Activated CD8-positive, alpha-beta memory T cell treated with anti-CD3 and anti-CD28 coated beads for 24 hours (primary cell): ENCODE measurements at regions not wholly inside any gene's neighbourhood (a gene's known extent, or its start where the extent isn't known, plus 50 kb on each side); places are given as distances from the start of the nearest gene placed in this dataset.

ENCODE experiments used
- DNase-seq: peaks from one replicate; pipeline ENCODE4 v3.0.0-alpha.2; 2020

- DNase-seq, result no peak
Observed at GRCh38 chr16:5873221-5873620, 775.6 kb upstream of the EEF2KMT start.

GRCh38 chr16:5870886-5871691, 773.5 kb upstream of the EEF2KMT start:
- DNase-seq, result no peak

DNA sequence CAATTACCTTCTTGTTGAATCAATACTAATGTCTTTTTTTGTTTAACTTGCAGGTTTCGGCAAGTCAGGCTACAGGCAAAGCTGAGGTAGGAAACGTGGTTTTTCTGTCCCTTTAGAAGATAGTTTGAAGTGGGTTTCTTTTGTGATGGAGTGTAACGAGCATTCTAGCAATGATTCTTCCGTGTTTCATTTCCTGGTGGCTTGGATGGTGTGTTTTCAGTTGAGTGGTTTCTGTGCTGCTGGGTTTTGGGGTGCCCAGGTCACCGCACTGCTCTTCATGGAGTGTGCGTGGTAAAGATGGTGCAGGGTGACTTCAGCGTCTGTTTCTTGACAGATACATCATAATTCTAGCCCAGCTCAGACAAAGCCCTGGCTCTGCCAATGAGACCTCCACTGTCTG, 769.7 kb upstream of the EEF2KMT start:
- DNase-seq, result no peak

GRCh38 chr16:5865236-5865635, 767.6 kb upstream of the EEF2KMT start:
- no peak for DNase-seq

GRCh38 chr16:5863071-5863606, 765.5 kb upstream of the EEF2KMT start:
- DNase-seq, result no peak

- DNase-seq, result no peak
Observed at GRCh38 chr16:5862103-5862840, 764.7 kb upstream of the EEF2KMT start.

- DNase-seq, result no peak
Observed at GRCh38 chr16:5861241-5861640, 763.6 kb upstream of the EEF2KMT start.

DNA sequence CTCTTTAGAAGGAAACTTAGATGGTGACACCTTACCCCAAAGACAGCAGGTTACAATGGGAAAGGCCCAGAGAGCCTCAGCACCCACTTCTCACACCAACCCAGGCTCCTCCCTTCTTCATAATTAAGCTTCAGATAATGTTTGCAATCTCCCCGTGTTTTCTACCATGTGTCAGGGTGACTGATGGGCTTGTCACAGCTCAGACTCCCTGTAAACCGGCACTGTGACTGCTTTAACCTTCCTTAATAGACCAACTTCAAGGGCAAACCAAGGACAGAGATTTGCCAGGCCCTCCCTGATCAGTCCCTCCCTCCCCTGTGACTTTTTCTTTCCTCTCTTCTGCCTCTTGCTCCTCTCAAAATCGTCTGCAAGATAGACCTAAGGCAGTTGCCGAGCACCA, 760.6 kb upstream of the EEF2KMT start:
- no peak for DNase-seq

DNA sequence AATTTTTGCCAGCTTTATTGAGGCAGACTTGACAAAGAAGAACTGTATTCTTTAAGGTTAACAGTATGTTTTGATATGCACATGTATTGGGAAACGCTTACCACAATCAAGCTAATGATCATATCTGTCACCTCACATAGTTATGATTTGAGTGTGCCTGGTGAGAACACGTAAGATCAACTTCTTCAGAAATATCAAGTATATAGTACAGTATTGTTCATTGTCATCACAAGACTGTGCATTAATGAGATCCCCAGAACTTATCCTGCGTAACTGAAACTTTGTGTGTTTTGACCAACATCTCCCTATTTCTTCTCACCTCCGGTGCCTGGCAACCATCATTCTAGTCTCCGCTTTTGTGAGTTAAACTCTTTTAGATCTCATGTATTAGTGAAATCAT, 756.4 kb upstream of the EEF2KMT start:
- DNase-seq, result no peak

GRCh38 chr16:5852151-5852550, 754.6 kb upstream of the EEF2KMT start:
- DNase-seq, result no peak

- no peak for DNase-seq
Observed at GRCh38 chr16:5851393-5851982, 753.9 kb upstream of the EEF2KMT start.

- no peak for DNase-seq
Observed at GRCh38 chr16:5850632-5851392, 753.2 kb upstream of the EEF2KMT start.

DNA sequence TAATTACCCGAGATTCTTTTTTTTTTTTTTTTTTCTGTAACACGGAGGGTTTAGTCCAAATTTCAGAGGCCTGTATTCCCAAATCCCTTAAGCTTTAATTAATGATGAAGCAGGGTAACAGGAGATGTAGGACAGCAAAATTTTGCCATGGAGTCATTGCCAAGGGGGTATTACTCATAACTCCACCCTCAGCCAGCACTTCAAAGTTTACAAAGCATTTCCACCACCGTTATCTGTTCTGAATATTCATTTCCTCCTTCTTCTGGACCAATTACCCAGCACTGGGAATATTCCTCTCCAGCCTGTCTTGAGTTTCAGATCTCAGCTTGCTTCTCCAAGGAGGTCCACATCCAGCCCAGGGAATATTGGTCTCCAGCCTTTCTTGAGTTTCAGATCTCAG, 747.5 kb upstream of the EEF2KMT start:
- DNase-seq, result no peak

GRCh38 chr16:5841974-5842373, 744.4 kb upstream of the EEF2KMT start:
- no peak for DNase-seq

- DNase-seq, result no peak
Observed at GRCh38 chr16:5838725-5839124, 741.1 kb upstream of the EEF2KMT start.

- no peak for DNase-seq
Observed at GRCh38 chr16:5838071-5838470, 740.5 kb upstream of the EEF2KMT start.

DNA sequence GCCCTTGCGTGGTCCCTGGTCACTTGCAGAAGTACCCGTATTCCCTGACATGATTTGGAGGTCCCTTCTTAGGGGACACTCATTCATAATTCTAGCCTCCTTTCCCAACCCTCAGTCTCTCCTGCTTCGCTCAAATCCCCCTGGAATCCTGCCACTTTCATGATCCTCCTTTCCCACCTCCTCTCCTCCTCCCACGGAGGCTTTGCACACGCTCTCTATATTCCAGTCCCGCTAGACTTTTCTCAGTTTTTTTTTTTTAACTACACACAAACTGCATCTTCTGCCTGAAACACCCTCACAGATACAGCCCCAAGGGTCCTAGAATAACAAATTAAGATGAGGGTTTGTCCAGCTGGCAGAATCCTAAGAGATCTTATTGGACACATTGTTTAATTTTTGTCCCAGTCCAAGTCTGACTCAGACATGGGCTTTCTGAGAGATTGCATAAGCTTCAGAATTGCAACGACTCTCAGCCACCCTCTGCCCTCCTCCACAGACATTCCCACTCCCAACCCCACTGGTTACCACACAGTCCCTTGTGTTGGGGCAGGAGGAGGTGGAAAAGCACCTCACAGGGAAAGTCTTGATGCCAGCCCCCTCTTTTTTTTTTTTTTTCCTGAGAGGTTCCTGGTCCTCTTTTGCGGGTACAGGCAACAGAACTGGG, 739.5 kb upstream of the EEF2KMT start:
- DNase-seq, result no peak

GRCh38 chr16:5835876-5836275, 738.3 kb upstream of the EEF2KMT start:
- no peak for DNase-seq

DNA sequence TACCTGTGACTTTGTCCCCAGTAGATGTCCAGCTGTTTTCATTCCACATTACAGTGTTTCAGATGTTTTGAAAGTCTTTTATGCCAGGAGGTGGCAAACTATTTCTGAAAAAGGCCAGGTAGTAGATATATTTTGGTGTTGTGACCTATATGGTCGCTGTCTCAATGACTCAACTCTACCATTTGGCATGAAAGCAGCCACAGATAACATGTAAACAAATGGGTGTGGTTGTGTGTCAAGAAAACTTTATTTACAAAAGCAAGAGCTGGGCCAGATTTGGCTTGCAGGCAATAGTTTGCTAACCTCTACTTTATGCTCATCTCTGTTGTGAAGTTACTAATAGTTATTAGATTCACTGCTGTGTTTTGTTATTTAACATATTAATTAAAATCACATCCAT, 728.7 kb upstream of the EEF2KMT start:
- no peak for DNase-seq

GRCh38 chr16:5820472-5820871, 722.9 kb upstream of the EEF2KMT start:
- no peak for DNase-seq

DNA sequence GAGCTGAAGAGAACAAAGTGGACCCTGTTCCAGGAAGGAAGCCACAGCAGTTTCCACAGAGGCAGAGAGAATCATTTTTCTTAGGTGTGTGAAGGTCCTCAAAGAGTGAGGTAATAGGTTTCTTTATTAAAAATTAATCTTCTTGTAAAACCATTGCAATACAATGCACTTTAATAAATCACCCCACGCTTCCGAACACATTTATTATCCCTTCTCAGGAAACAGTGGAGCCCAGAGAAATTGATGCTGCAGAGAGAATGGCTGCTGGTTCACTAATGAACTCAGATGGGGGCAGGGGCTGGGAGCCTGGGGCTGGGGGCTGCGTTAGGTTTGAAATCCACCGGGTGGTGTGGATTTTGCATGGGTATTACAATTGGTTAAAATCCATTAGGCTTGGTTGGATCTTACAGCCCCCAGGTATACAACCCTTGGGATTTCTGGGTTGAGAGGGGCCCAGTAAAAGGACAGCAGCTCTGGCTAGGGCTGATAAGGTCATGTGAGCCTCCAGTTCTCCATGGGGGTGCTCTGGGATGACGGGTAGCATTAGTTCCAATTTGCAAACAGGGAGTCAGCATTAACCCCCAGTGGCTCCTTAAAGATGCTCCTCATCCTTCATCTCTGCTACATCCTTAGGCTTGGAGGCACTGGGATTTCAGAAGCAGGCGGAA, 718.1 kb upstream of the EEF2KMT start:
- DNase-seq, result no peak

DNA sequence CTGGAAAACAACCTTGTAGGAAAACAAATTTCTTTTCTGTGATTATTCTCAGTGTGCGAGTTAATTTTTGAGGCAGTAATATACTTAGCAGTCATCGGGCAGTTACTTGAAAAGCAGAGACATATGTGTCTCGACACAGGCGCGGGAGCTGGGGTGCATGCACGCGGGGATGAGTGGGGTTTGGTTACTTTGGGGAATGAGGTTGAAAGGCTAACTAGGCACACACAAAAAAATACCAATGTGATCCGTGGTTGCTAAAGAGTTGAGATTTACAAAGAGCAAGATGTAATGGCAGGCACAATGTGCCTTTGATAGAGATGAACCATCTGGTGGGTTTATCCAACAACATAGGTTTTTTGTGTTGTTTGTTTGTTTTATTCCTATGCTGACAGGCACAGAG, 703.8 kb upstream of the EEF2KMT start:
- no peak for DNase-seq
